ENCODE measurements at regions not wholly inside any gene's neighbourhood (a gene's known extent, or its start where the extent isn't known, plus 50 kb on each side); places are given as distances from the start of the nearest gene placed in this dataset.

DNA sequence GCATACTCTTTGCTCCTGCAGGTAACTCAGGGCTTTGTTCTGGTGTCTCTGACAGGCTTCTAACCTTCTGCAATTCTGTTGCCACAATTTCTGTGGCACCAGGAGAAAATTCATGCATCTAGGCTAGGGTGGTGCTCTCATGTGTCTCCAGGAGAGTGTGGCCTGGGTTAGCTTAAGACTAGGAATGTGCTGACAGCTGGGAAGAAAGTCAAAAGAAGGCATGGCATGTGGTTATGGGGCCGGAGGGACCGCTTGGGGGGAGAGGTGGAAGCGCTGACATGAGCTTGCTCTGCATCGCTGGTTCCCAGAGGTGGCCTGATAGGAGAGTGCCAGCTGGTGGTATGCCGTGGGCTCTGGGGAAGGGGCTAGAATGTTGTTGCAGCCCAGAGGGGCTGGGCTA is 173.3 kb upstream of the TNP1 start:
- Mint-ChIP-seq H3K36me3 (ENCODE audit: low read depth) (no peaks in the 10 kb centered on the region), H3K9me3 (no peaks in the 10 kb centered on the region; the same call in 2 of the 3 replicates), H3K4me3 (no peak overlapping the region), H3K4me1 (no peaks in the 10 kb centered on the region; the same call in 2 of the 3 replicates), H3K27me3 (ENCODE audit: insufficient read depth, low read depth, poor library complexity) (no peaks in the 10 kb centered on the region), H3K27ac (no peak overlapping the region)
- Histone ChIP-seq H3K9me2 (ENCODE audit: insufficient read depth) (peaks cover 8% of the 10 kb centered on the region), H3K4me3 (no peak overlapping the region), H3K79me2 (replicated peaks; ENCODE audit: insufficient read depth) (no peaks in the 10 kb centered on the region), H3K27ac (ENCODE audit: low read depth) (no peak overlapping the region), H3K36me3 (ENCODE audit: insufficient read depth) (no peaks in the 10 kb centered on the region), H3K4me2 (no peak overlapping the region), H3F3A (replicated peaks; ENCODE audit: low read depth) (no peaks in the 10 kb centered on the region), H3K27me3 (ENCODE audit: insufficient read depth) (no peaks in the 10 kb centered on the region), H4K20me1 (replicated peaks; ENCODE audit: insufficient read depth) (no peaks in the 10 kb centered on the region), H2AFZ (no peak overlapping the region), H3K4me1 (ENCODE audit: insufficient read depth) (no peaks in the 10 kb centered on the region)
- no peak for TF ChIP-seq EZH2phosphoT487 (IDR thresholded peaks at IDR 0.05; ENCODE audit: unreplicated experiment)
- no peak for TF ChIP-seq STAT1 (IDR thresholded peaks at IDR 0.05; ENCODE audit: unreplicated experiment)
- TF ChIP-seq POLR2AphosphoS5 (IDR thresholded peaks at IDR 0.05; ENCODE audit: low read depth): no peak
- TF ChIP-seq NANOG (IDR thresholded peaks at IDR 0.05; ENCODE audit: borderline replicate concordance): no peak
- TF ChIP-seq, protein P1, sequence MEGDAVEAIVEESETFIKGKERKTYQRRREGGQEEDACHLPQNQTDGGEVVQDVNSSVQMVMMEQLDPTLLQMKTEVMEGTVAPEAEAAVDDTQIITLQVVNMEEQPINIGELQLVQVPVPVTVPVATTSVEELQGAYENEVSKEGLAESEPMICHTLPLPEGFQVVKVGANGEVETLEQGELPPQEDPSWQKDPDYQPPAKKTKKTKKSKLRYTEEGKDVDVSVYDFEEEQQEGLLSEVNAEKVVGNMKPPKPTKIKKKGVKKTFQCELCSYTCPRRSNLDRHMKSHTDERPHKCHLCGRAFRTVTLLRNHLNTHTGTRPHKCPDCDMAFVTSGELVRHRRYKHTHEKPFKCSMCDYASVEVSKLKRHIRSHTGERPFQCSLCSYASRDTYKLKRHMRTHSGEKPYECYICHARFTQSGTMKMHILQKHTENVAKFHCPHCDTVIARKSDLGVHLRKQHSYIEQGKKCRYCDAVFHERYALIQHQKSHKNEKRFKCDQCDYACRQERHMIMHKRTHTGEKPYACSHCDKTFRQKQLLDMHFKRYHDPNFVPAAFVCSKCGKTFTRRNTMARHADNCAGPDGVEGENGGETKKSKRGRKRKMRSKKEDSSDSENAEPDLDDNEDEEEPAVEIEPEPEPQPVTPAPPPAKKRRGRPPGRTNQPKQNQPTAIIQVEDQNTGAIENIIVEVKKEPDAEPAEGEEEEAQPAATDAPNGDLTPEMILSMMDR (conservative IDR thresholded peaks at IDR 0.05; ENCODE audit: low read depth in 2 of 2): no peak
- TF ChIP-seq JUNB (IDR thresholded peaks at IDR 0.05; ENCODE audit: unreplicated experiment): no peak
- no peak for TF ChIP-seq ZNF331 (CRISPR knock-in tag; IDR thresholded peaks at IDR 0.05; ENCODE audit: low read depth)
- TF ChIP-seq, protein P2, sequence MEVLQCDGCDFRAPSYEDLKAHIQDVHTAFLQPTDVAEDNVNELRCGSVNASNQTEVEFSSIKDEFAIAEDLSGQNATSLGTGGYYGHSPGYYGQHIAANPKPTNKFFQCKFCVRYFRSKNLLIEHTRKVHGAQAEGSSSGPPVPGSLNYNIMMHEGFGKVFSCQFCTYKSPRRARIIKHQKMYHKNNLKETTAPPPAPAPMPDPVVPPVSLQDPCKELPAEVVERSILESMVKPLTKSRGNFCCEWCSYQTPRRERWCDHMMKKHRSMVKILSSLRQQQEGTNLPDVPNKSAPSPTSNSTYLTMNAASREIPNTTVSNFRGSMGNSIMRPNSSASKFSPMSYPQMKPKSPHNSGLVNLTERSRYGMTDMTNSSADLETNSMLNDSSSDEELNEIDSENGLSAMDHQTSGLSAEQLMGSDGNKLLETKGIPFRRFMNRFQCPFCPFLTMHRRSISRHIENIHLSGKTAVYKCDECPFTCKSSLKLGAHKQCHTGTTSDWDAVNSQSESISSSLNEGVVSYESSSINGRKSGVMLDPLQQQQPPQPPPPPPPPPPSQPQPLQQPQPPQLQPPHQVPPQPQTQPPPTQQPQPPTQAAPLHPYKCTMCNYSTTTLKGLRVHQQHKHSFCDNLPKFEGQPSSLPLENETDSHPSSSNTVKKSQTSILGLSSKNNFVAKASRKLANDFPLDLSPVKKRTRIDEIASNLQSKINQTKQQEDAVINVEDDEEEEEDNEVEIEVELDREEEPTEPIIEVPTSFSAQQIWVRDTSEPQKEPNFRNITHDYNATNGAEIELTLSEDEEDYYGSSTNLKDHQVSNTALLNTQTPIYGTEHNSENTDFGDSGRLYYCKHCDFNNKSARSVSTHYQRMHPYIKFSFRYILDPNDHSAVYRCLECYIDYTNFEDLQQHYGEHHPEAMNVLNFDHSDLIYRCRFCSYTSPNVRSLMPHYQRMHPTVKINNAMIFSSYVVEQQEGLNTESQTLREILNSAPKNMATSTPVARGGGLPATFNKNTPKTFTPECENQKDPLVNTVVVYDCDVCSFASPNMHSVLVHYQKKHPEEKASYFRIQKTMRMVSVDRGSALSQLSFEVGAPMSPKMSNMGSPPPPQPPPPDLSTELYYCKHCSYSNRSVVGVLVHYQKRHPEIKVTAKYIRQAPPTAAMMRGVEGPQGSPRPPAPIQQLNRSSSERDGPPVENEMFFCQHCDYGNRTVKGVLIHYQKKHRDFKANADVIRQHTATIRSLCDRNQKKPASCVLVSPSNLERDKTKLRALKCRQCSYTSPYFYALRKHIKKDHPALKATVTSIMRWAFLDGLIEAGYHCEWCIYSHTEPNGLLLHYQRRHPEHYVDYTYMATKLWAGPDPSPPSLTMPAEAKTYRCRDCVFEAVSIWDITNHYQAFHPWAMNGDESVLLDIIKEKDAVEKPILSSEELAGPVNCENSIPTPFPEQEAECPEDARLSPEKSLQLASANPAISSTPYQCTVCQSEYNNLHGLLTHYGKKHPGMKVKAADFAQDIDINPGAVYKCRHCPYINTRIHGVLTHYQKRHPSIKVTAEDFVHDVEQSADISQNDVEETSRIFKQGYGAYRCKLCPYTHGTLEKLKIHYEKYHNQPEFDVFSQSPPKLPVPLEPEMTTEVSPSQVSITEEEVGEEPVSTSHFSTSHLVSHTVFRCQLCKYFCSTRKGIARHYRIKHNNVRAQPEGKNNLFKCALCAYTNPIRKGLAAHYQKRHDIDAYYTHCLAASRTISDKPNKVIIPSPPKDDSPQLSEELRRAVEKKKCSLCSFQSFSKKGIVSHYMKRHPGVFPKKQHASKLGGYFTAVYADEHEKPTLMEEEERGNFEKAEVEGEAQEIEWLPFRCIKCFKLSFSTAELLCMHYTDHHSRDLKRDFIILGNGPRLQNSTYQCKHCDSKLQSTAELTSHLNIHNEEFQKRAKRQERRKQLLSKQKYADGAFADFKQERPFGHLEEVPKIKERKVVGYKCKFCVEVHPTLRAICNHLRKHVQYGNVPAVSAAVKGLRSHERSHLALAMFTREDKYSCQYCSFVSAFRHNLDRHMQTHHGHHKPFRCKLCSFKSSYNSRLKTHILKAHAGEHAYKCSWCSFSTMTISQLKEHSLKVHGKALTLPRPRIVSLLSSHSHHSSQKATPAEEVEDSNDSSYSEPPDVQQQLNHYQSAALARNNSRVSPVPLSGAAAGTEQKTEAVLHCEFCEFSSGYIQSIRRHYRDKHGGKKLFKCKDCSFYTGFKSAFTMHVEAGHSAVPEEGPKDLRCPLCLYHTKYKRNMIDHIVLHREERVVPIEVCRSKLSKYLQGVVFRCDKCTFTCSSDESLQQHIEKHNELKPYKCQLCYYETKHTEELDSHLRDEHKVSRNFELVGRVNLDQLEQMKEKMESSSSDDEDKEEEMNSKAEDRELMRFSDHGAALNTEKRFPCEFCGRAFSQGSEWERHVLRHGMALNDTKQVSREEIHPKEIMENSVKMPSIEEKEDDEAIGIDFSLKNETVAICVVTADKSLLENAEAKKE (CRISPR knock-in tag; IDR thresholded peaks at IDR 0.05): no peak
- TF ChIP-seq, protein P3, sequence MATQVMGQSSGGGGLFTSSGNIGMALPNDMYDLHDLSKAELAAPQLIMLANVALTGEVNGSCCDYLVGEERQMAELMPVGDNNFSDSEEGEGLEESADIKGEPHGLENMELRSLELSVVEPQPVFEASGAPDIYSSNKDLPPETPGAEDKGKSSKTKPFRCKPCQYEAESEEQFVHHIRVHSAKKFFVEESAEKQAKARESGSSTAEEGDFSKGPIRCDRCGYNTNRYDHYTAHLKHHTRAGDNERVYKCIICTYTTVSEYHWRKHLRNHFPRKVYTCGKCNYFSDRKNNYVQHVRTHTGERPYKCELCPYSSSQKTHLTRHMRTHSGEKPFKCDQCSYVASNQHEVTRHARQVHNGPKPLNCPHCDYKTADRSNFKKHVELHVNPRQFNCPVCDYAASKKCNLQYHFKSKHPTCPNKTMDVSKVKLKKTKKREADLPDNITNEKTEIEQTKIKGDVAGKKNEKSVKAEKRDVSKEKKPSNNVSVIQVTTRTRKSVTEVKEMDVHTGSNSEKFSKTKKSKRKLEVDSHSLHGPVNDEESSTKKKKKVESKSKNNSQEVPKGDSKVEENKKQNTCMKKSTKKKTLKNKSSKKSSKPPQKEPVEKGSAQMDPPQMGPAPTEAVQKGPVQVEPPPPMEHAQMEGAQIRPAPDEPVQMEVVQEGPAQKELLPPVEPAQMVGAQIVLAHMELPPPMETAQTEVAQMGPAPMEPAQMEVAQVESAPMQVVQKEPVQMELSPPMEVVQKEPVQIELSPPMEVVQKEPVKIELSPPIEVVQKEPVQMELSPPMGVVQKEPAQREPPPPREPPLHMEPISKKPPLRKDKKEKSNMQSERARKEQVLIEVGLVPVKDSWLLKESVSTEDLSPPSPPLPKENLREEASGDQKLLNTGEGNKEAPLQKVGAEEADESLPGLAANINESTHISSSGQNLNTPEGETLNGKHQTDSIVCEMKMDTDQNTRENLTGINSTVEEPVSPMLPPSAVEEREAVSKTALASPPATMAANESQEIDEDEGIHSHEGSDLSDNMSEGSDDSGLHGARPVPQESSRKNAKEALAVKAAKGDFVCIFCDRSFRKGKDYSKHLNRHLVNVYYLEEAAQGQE (IDR thresholded peaks at IDR 0.05; ENCODE audit: unreplicated experiment): no peak
- no peak for TF ChIP-seq CREB1 (CRISPR knock-in tag; IDR thresholded peaks at IDR 0.05; ENCODE audit: low read depth)
- no peak for TF ChIP-seq ZNF114 (CRISPR knock-in tag; IDR thresholded peaks at IDR 0.05)
- TF ChIP-seq, protein P4, sequence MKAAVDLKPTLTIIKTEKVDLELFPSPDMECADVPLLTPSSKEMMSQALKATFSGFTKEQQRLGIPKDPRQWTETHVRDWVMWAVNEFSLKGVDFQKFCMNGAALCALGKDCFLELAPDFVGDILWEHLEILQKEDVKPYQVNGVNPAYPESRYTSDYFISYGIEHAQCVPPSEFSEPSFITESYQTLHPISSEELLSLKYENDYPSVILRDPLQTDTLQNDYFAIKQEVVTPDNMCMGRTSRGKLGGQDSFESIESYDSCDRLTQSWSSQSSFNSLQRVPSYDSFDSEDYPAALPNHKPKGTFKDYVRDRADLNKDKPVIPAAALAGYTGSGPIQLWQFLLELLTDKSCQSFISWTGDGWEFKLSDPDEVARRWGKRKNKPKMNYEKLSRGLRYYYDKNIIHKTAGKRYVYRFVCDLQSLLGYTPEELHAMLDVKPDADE (IDR thresholded peaks at IDR 0.05): no peak
- no peak for TF ChIP-seq EZH2 (IDR thresholded peaks at IDR 0.05; ENCODE audit: low read depth, unreplicated experiment)
- ATAC-seq: no peak
- no peak for DNase-seq (ENCODE audit: low spot score)
